Breast epithelium (tissue), 4 donors: ENCODE measurements at regions not wholly inside any gene's neighbourhood (a gene's known extent, or its start where the extent isn't known, plus 50 kb on each side); places are given as distances from the start of the nearest gene placed in this dataset.
"Not testable (repeated sequence)": the region's sequence is repeated elsewhere in the genome, so short reads cannot be mapped to it uniquely, and the experiment has no call there.

Experiments
- DNase-seq, 2 donors: peaks; one replicate each; pipeline ENCODE4 v3.0.0-alpha.2; 2019; ENCODE audit warnings: low spot score in 2 of 2
- H3K27ac ChIP-seq, 2 donors: fragments of 200-600 bp; sonication (generic) in 1 of 2; one replicate each; pipeline ENCODE4 v1.5.1; 2016 to 2019; ENCODE audit warnings: mild to moderate bottlenecking in 1 of 2
- H3K27me3 ChIP-seq, 2 donors: fragments of 200-600 bp; sonication (generic) in 1 of 2; one replicate each; pipeline versions ENCODE4 v1.5.1 to v1.6.0; 2017 to 2019; ENCODE audit warnings: control low read depth in 1 of 2, mild to moderate bottlenecking in 1 of 2
- H3K36me3 ChIP-seq: fragments of 200-600 bp; one replicate; pipeline ENCODE4 v1.5.1; 2019
- H3K4me1 ChIP-seq, 2 donors: fragments of 200-600 bp; sonication (generic); one replicate each; pipeline ENCODE4 v1.5.1; 2016 to 2019; ENCODE audit warnings: control low read depth in 1 of 2
- H3K4me3 ChIP-seq, 3 donors: fragments of 200-600 bp; sonication (generic); 1 replicate in 2 of 3; 2 replicates in 1 of 3; pipeline ENCODE4 v1.5.1; 2016 to 2019; ENCODE audit warnings: mild to moderate bottlenecking in 3 of 3, moderate library complexity in 2 of 3
- H3K9me3 ChIP-seq, 2 donors: fragments of 200-600 bp; sonication (generic) in 1 of 2; one replicate each; pipeline ENCODE4 v1.5.1; 2016 to 2019; ENCODE audit warnings: control low read depth in 1 of 2
- CTCF ChIP-seq, 3 donors: fragments of 450-650 bp; IDR thresholded peaks; one replicate each; pipeline ENCODE4 v1.5.1; 2016 to 2017; ENCODE audit warnings: antibody characterized with exemption in 3 of 3, mild to moderate bottlenecking in 3 of 3, moderate library complexity in 3 of 3
- POLR2A ChIP-seq: fragments of 450-650 bp; IDR thresholded peaks from one replicate; pipeline ENCODE4 v1.6.1; 2016; ENCODE audit warnings: antibody characterized with exemption, mild to moderate bottlenecking, moderate library complexity
- POLR2AphosphoS5 ChIP-seq, 3 donors: sonication (generic); formaldehyde crosslinking; IDR thresholded peaks; one replicate each; pipeline ENCODE4 v1.6.1; 2017; ENCODE audit warnings: antibody characterized with exemption in 3 of 3
- intact Hi-C: fragments of 100-400 bp; cut with DNase I; formaldehyde crosslinking; loops from one replicate; pipeline ENCODE4 v1.15.1; 2023; ENCODE audit warnings: low total_unique reads

DNA sequence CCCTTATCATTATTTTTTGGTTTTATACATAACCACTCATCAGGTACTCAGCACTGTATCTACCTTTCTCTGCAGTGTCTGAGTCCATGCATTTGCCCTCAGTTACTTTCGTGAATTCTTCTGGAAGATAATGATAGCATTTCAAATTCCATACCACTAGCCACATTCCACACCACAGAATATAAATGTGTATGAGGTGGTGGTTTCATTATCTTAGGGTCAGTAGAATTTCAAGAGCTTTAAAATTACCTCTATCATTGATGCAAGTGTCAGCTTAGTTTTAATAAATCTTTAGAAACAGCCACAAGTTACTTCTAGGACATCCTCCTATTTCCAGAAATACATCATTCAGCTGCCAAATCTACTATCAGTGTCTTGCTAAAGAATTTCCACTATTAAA lies 1578.3 kb downstream of the OLFM4 start:
- Histone ChIP-seq H3K4me1 (no peaks in the 10 kb centered on the region), H3K36me3 (no peaks in the 10 kb centered on the region), H3K27me3 (no peaks in the 10 kb centered on the region), H3K4me3 (no peak overlapping the region), H3K9me3 (no peaks in the 10 kb centered on the region), H3K27ac (no peak overlapping the region)
- TF ChIP-seq CTCF (IDR thresholded peaks at IDR 0.05): no peak
- TF ChIP-seq POLR2A: no peak
- TF ChIP-seq POLR2AphosphoS5 (IDR thresholded peaks at IDR 0.05): no peak
- intact Hi-C loops: no loop called here
- DNase-seq: no peak

GRCh38 chr13:54607421-54607820 lies 1578.8 kb downstream of the OLFM4 start:
- Histone ChIP-seq H3K36me3 (no peaks in the 10 kb centered on the region), H3K9me3 (no peaks in the 10 kb centered on the region), H3K27me3 (no peaks in the 10 kb centered on the region), H3K4me3 (no peak overlapping the region), H3K4me1 (no peaks in the 10 kb centered on the region), H3K27ac (no peak overlapping the region)
- no peak for DNase-seq
- TF ChIP-seq CTCF (IDR thresholded peaks at IDR 0.05) (no peak), POLR2AphosphoS5 (IDR thresholded peaks at IDR 0.05) (no peak), POLR2A (no peak)
- intact Hi-C loops: no loop called here

- H3K27ac ChIP-seq: no peak overlapping the region
- no peaks in the 10 kb centered on the region for H3K4me1 ChIP-seq
- TF ChIP-seq CTCF (IDR thresholded peaks at IDR 0.05): no peak
- DNase-seq: no peak
- H3K4me3 ChIP-seq: no peak overlapping the region
- no peaks in the 10 kb centered on the region for H3K27me3 ChIP-seq
- no peaks in the 10 kb centered on the region for H3K9me3 ChIP-seq
- intact Hi-C loops: no loop called here
- H3K36me3 ChIP-seq: no peaks in the 10 kb centered on the region
Measured at GRCh38 chr13:54611390-54611789, 1582.8 kb downstream of the OLFM4 start.

- Histone ChIP-seq H3K9me3 (no peaks in the 10 kb centered on the region), H3K4me1 (no peaks in the 10 kb centered on the region), H3K27me3 (no peaks in the 10 kb centered on the region), H3K27ac (no peak overlapping the region), H3K4me3 (no peak overlapping the region), H3K36me3 (no peaks in the 10 kb centered on the region)
- intact Hi-C loops: no loop called here
- no peak for DNase-seq
- TF ChIP-seq CTCF (IDR thresholded peaks at IDR 0.05): no peak
- TF ChIP-seq POLR2AphosphoS5 (IDR thresholded peaks at IDR 0.05): no peak
- TF ChIP-seq POLR2A: no peak
Measured at GRCh38 chr13:54614726-54615125, 1586.1 kb downstream of the OLFM4 start.

- H3K36me3 ChIP-seq, intact Hi-C loops, H3K9me3 ChIP-seq, H3K4me1 ChIP-seq, H3K27me3 ChIP-seq, DNase-seq, H3K27ac ChIP-seq, H3K4me3 ChIP-seq: not testable (repeated sequence)
Measured at GRCh38 chr13:54626504-54626903, 1597.9 kb downstream of the OLFM4 start.

DNA sequence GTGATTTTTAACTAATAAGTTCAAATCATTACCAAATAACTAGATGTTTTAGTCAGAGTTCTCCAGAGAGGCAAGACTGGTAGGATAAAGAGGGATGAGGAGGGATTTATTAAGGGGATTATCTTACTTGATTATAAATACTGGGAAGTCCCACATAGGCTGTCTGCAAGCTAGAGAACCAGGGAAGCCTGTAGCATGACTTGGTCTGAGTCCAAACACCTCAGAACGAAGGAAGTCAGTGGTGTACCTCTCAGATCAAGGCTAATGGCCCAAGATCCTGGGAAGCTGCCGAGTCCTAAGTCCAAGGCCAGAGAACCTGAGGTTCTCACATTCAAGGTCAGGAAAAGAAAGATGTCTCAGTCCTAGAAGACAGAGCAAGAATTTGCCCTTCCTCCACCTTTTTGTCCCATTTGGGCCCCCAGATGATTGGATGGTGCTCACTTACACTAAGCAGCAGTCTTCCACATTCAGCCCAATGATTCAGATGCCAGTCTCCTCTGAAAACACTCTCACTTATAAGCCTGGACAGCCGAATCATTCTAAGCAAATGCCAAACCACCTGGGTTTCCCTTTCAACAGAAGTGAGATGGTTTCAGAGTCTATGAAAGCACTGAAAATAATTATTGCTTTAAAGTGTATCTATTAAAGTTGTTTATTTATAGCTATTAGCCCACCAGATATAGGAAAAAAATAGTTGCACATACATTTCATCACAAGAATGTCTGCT lies 1599.2 kb downstream of the OLFM4 start:
- no peak for DNase-seq

More for the DNA sequence above, 1599.2 kb downstream of the OLFM4 start:
- Histone ChIP-seq H3K27me3 (no peaks in the 10 kb centered on the region), H3K9me3 (no peaks in the 10 kb centered on the region), H3K27ac (no peak overlapping the region), H3K4me3 (no peak overlapping the region), H3K4me1 (no peaks in the 10 kb centered on the region), H3K36me3 (no peaks in the 10 kb centered on the region)
- intact Hi-C loops: no loop called here
- TF ChIP-seq POLR2AphosphoS5 (IDR thresholded peaks at IDR 0.05) (no peak), CTCF (IDR thresholded peaks at IDR 0.05) (no peak), POLR2A (no peak)
